ENCODE measurements at regions not wholly inside any gene's neighbourhood (a gene's known extent, or its start where the extent isn't known, plus 50 kb on each side); places are given as distances from the start of the nearest gene placed in this dataset.

DNA sequence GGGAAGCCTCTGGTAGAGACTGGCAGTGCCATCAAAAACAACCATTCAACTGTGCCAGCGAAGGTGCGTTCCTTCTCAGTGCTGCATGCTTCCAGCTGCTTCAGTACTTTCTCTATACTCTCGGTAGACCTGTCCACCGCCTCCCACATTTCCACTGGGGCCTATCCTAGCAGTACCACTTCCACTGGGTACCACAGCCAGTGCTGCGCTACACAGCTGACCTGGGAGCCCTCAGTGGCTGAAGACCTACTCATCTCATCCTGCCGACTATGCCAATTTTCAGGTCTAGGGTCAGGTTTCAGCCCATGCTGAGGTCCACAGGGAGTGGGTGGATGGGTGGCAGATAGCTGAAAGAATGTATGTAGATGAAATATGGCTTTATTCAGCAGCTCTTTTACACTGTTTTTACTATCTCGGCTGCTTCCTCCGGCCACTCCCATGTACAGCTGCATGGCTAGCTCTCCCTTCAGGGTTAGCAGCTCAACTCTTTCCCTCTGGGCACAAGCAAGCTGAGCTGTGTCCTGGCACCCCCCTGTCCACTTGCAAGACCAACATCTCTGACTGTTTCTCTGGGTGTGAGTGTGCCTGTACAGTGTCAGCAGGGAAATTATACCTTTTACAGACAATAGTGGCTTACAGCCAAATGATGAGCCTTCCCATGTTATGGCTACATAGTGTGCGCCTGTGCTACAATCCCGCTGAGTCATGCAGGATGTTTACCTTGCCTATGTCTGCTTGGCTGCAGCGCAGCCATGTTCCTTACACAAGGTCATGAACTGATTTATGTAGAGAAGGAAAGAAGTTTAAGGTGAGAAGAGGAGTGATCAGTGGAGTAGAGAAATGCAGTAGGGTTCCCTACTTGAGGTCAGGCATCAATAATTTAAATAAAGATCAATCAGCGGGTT is 125.7 kb upstream of the DDHD1 start:
- no peak for TF ChIP-seq CTCF (IDR thresholded peaks at IDR 0.05)
- no peak for TF ChIP-seq EP300 (IDR thresholded peaks at IDR 0.05)

All from ovary (tissue), 3 donors.